ENCODE measurements at regions not wholly inside any gene's neighbourhood (a gene's known extent, or its start where the extent isn't known, plus 50 kb on each side); places are given as distances from the start of the nearest gene placed in this dataset.

GRCh38 chr2:226620176-226620575 is 179.4 kb downstream of the IRS1 start:
- Histone ChIP-seq H3K36me3 (ENCODE audit: control insufficient read depth in 2 of 2, insufficient read depth in 1 of 2, low read length in 2 of 2) (no peaks in the 10 kb centered on the region), H3K4me3 (ENCODE audit: low read depth, low read length) (no peak overlapping the region), H3K4me1 (ENCODE audit: control insufficient read depth, insufficient read depth, low read length) (peaks cover 9% of the 10 kb centered on the region), H3K9me3 (ENCODE audit: control insufficient read depth, insufficient read depth, low read depth, low read length) (no peaks in the 10 kb centered on the region), H3K27ac (ENCODE audit: extremely low read depth, low read depth, low read length) (no peak overlapping the region; the same call in 1 of the 2 replicates)
- ChIA-PET CTCF (no interaction called here), POLR2A (no interaction called here)
- TF ChIP-seq ZNF341 (tag by site-specific recombination; IDR thresholded peaks at IDR 0.05; ENCODE audit: low read depth) = no peak
- TF ChIP-seq ZNF26 (tag by site-specific recombination; IDR thresholded peaks at IDR 0.05) = no peak
- no peak for TF ChIP-seq ZNF280C (tag by site-specific recombination; IDR thresholded peaks at IDR 0.05)
- TF ChIP-seq ZNF707 (tag by site-specific recombination; IDR thresholded peaks at IDR 0.05) = no peak
- no peak for TF ChIP-seq ZNF19 (tag by site-specific recombination; IDR thresholded peaks at IDR 0.05; ENCODE audit: low read depth)
- no peak for TF ChIP-seq ZSCAN16 (tag by site-specific recombination; IDR thresholded peaks at IDR 0.05)
- no peak for TF ChIP-seq ZNF610 (tag by site-specific recombination; IDR thresholded peaks at IDR 0.05; ENCODE audit: borderline replicate concordance)

- ChIA-PET CTCF (interaction anchor here (0.8 kb wide), 1 partner anchor 60 kb away, joined by 3 read pairs; no protein-coding TSS in a partner anchor), POLR2A (no interaction called here)
- Histone ChIP-seq H3K36me3 (ENCODE audit: control insufficient read depth in 2 of 2, insufficient read depth in 1 of 2, low read length in 2 of 2) (no peaks in the 10 kb centered on the region), H3K4me1 (ENCODE audit: control insufficient read depth, insufficient read depth, low read length) (peaks cover 9% of the 10 kb centered on the region), H3K9me3 (ENCODE audit: control insufficient read depth, insufficient read depth, low read depth, low read length) (no peaks in the 10 kb centered on the region), H3K27ac (ENCODE audit: extremely low read depth, low read depth, low read length) (no peak overlapping the region; the same call in 1 of the 2 replicates), H3K4me3 (ENCODE audit: low read depth, low read length) (no peak overlapping the region)
- TF ChIP-seq GLI4 (tag by site-specific recombination; IDR thresholded peaks at IDR 0.05) = no peak
- no peak for TF ChIP-seq FEZF1 (tag by site-specific recombination; IDR thresholded peaks at IDR 0.05)
- TF ChIP-seq ZNF473 (tag by site-specific recombination; IDR thresholded peaks at IDR 0.05) = no peak
- TF ChIP-seq ZFP37 (tag by site-specific recombination; IDR thresholded peaks at IDR 0.05) = no peak
- no peak for TF ChIP-seq WT1 (tag by site-specific recombination; IDR thresholded peaks at IDR 0.05)
- no peak for TF ChIP-seq ZNF830 (tag by site-specific recombination; IDR thresholded peaks at IDR 0.05; ENCODE audit: low read depth)
- no peak for TF ChIP-seq ZNF214 (tag by site-specific recombination; IDR thresholded peaks at IDR 0.05; ENCODE audit: borderline replicate concordance)
- no peak for TF ChIP-seq ZNF146 (tag by site-specific recombination; IDR thresholded peaks at IDR 0.05)
- no peak for TF ChIP-seq ZFP41 (tag by site-specific recombination; IDR thresholded peaks at IDR 0.05; ENCODE audit: borderline replicate concordance)
- no peak for TF ChIP-seq ZSCAN16 (tag by site-specific recombination; IDR thresholded peaks at IDR 0.05)
- TF ChIP-seq ZNF248 (tag by site-specific recombination; IDR thresholded peaks at IDR 0.05) = no peak
- no peak for TF ChIP-seq ZBTB20 (tag by site-specific recombination; IDR thresholded peaks at IDR 0.05)
These were observed 179.9 kb downstream of the IRS1 start for GRCh38 chr2:226619707-226620106.

- CTCF ChIA-PET = interaction anchor here (0.8 kb wide), 1 partner anchor 59 kb away, joined by 3 read pairs; no protein-coding TSS in a partner anchor
- peak; percentile 61 for TF ChIP-seq ZBTB20 (tag by site-specific recombination; IDR thresholded peaks at IDR 0.05)
- no peak for TF ChIP-seq SP7 (tag by site-specific recombination; IDR thresholded peaks at IDR 0.05)
- peak; percentile 67 for TF ChIP-seq ZNF18 (tag by site-specific recombination; IDR thresholded peaks at IDR 0.05)
- TF ChIP-seq WT1 (tag by site-specific recombination; IDR thresholded peaks at IDR 0.05) = peak; percentile 68; the same call in 1 of the 2 replicates
- TF ChIP-seq ZNF571 (tag by site-specific recombination; IDR thresholded peaks at IDR 0.05) = no peak
- TF ChIP-seq ZBTB44 (tag by site-specific recombination; IDR thresholded peaks at IDR 0.05) = no peak
- peak; percentile 57; the same call in 1 of the 2 replicates for TF ChIP-seq TRIM28 (IDR thresholded peaks at IDR 0.05; ENCODE audit: borderline replicate concordance, low read length)
These were observed 180.6 kb downstream of the IRS1 start for GRCh38 chr2:226618875-226619605.

More at GRCh38 chr2:226618875-226619605, 180.6 kb downstream of the IRS1 start:
- Histone ChIP-seq H3K9me3 (ENCODE audit: control insufficient read depth, insufficient read depth, low read depth, low read length) (no peaks in the 10 kb centered on the region), H3K36me3 (ENCODE audit: control insufficient read depth in 2 of 2, insufficient read depth in 1 of 2, low read length in 2 of 2) (no peaks in the 10 kb centered on the region), H3K4me1 (ENCODE audit: control insufficient read depth, insufficient read depth, low read length) (peaks cover 9% of the 10 kb centered on the region), H3K4me3 (ENCODE audit: low read depth, low read length) (no peak overlapping the region), H3K27ac (ENCODE audit: extremely low read depth, low read depth, low read length) (peak overlapping the region; percentile 79)
- POLR2A ChIA-PET = no interaction called here
